HG02973 (cell line): ENCODE measurements at regions not wholly inside any gene's neighbourhood (a gene's known extent, or its start where the extent isn't known, plus 50 kb on each side); places are given as distances from the start of the nearest gene placed in this dataset.

ENCODE experiments used
- ATAC-seq: cut with Tn5 transposase; IDR thresholded peaks from one replicate; pipeline ENCODE4 v1.9.1; 2021; ENCODE audit warnings: moderate library complexity; ENCODE audit not compliant: unreplicated experiment

DNA sequence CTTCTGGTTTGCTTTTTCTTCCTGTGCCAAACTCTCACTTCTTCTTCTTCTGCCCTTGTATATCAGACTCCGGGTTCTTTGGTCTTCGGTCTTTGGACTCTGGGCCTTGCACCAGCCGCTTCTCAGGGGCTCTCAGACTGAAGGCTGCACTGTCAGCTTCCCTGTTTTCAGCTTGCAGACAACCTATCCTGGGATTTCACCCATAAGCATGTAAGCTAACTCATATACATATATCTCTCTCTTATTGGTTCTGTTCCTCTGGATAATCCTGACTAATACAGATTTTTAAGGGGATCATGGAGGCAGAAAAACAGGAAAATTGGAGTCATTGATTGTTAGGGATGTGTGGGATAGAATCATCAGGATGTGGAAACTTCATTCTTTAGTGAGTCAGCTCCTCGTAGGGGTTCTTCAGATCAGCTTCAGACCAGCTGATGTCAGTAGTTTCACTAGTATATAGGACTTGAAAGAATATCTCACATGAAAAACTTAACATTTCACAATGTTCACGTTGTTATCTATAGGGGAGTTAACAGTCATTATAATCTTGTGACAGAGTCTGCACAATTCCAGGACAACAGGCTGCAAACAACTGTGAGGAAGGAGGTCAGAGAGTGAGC is 102.9 kb downstream of the RASSF9 start:
- ATAC-seq: no peak

DNA sequence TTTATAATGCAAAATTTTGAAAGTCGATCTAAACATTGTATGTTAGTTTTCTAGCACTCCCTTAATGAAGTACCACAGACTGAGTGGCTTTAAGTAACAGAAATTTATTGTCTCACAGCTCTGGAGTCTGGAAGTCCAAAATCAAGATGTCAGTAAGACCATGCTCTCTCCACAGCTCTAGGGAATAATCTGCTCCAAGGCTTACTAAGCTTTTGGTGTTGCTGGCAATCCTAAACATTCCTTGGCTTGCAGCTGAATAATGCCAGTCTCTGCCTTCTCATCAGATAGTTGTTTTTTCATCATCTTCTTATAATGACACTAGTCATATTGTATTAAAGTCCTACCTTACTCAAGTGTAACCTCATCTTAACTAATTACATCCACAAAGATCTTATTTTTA is 102.2 kb downstream of the RASSF9 start:
- no peak for ATAC-seq

DNA sequence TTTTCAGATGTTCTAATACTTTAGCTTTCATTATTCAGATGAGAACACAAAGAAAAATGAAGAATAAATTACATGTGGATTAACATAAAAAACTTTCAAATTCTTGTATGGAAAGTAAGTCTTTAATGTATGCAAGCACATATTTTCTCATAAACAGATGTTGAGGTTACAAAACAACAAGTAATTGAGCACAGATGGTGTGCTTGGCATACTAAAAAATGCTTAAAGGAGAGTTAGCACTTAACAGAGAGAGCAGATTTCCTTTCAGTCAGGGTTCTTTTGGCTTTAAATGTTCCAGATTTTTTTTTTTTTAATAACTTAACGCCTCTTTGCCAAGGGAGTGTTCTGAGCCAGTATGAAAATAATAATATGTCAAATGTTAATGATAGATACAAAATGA is 96.0 kb downstream of the RASSF9 start:
- no peak for ATAC-seq

DNA sequence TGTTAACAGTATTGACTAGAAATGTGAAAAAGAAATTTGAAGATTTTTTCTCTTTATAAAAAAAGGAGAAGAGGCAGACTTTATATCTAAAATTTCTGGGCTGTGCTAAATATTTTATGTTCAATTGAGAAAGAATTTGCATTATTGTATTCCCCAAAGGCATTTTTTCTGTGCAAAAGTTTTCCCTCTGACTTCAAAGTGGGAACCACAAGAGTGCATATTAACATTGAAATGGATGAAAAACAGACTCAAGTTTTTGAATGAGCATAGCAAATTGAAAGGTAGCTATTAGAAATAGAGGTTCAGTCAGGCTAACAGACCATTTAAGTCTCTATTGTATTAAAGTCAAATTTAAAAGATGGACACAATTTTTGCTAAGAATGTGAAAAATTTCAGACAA is 95.2 kb downstream of the RASSF9 start:
- ATAC-seq: no peak

DNA sequence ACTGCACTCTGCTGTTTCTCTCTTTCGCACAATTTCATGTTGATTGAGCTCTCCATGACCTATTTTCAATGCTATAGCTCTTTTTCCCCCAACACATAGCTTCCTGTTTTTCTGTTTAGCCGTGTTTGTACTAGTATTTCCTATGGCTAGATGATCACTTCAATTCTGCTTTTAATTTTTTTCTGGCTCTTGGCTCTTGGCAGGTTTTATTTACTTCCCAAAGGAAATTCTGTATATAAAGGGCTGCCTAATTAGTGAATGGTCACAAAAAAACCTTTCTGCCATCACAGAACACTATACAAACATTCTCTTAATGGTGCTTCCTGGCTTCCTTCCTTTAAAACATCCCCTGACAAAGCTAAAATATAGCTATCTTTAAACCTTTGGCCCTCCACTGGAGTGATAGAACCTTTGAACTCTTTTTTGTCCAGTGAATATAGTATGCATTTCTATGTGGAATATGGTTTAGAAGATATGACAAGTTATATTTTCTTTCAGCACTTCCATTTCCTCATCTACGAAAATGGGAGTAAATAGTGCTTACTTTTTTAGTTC is 88.2 kb downstream of the RASSF9 start:
- ATAC-seq: no peak
